HepG2 (cell line): ENCODE measurements at regions not wholly inside any gene's neighbourhood (a gene's known extent, or its start where the extent isn't known, plus 50 kb on each side); places are given as distances from the start of the nearest gene placed in this dataset.

Experiments
- ATAC-seq: fragments of 200-7000 bp; cut with Tn5 transposase; 3 replicates; pipeline ENCODE4 v1.9.1; 2020; ENCODE audit warnings: mild to moderate bottlenecking, moderate library complexity
- BruUV-seq: library from RNA; stranded (reverse); fragments of 400-500 nt; replicated peaks from 2 replicates; lab custom pipeline; 2021; lab: Mats Ljungman, UMichigan
- CTCF ChIA-PET: fragments of 300-600 bp; formaldehyde crosslinking; extraction: SDS; loops from one replicate; lab custom pipeline; 2021; ENCODE audit warnings: low total read pairs, inconsistent platforms, low intra/inter-chr PET ratio; lab: Yijun Ruan, JAX
- POLR2A ChIA-PET: fragments of 350-600 bp; sonication (Branson Sonifier 250); formaldehyde crosslinking; loops from one replicate; lab custom pipeline; 2020; ENCODE audit warnings: antibody characterized with exemption, inconsistent platforms; lab: Yijun Ruan, JAX
- DNase-seq: peaks from one replicate; pipeline ENCODE4 v3.0.0-alpha.2; 2015; ENCODE audit warnings: low spot score
- FAIRE-seq: peaks from 3 replicates; lab custom pipeline; 2011; peaks lifted over from hg19 to GRCh38; lab: Jason Lieb, UNC
- H2AFZ ChIP-seq: one replicate; pipeline ENCODE4 v1.6.1; 2011; ENCODE audit warnings: low read length, inconsistent platforms
- H3K27ac ChIP-seq: fragments of 300-600 bp; 3 replicates; pipeline ENCODE4 v1.8.0; 2011; ENCODE audit warnings: mixed run types, mild to moderate bottlenecking, mixed read lengths, low read length, inconsistent platforms; ENCODE audit not compliant: insufficient read depth; ENCODE audit errors: extremely low read length
- H3K27me3 ChIP-seq, 2 experiments: fragments of 200-600 bp in 1 of 2; 2 replicates in 1 of 2; 3 replicates in 1 of 2; pipeline versions ENCODE4 v1.6.0 to v1.8.0; 2011; ENCODE audit warnings: low read length in 2 of 2, mild to moderate bottlenecking in 2 of 2, moderate library complexity in 2 of 2, inconsistent platforms in 1 of 2; ENCODE audit not compliant: insufficient read depth in 2 of 2, control insufficient read depth in 1 of 2
- H3K36me3 ChIP-seq, 2 experiments: fragments of 200-600 bp in 1 of 2; replicated peaks in 1 of 2; 2 replicates in 1 of 2; 3 replicates in 1 of 2; pipeline versions ENCODE4 v1.5.1 to v1.8.0; 2011; ENCODE audit warnings: low read length in 2 of 2, inconsistent platforms in 1 of 2; ENCODE audit not compliant: insufficient read depth in 2 of 2, control insufficient read depth in 1 of 2
- H3K4me1 ChIP-seq: 2 replicates; pipeline ENCODE4 v1.5.1; 2012; ENCODE audit warnings: low read length, inconsistent platforms; ENCODE audit not compliant: insufficient read depth
- H3K4me2 ChIP-seq: 2 replicates; pipeline ENCODE4 v1.6.0; 2011; ENCODE audit warnings: low read depth, low read length, inconsistent platforms
- H3K4me3 ChIP-seq, 3 experiments: fragments of 200-600 bp in 1 of 3; sonication (generic), shearing (Covaris generic) in 1 of 3; replicated peaks in 1 of 3; 2 replicates each; pipeline ENCODE4 v1.5.1; 2011 to 2016; ENCODE audit warnings: low read length in 3 of 3, inconsistent platforms in 2 of 3, low read depth in 2 of 3, mild to moderate bottlenecking in 2 of 3, control low read depth in 1 of 3, mixed read lengths in 1 of 3; ENCODE audit not compliant: insufficient read depth in 1 of 3
- H3K79me2 ChIP-seq: one replicate; pipeline ENCODE4 v1.6.1; 2011; ENCODE audit warnings: low read length, inconsistent platforms; ENCODE audit not compliant: insufficient read depth
- H3K9ac ChIP-seq: 2 replicates; pipeline ENCODE4 v1.6.0; 2011; ENCODE audit warnings: mild to moderate bottlenecking, low read depth, low read length, inconsistent platforms; ENCODE audit not compliant: insufficient read depth
- H3K9me3 ChIP-seq: 2 replicates; pipeline ENCODE4 v1.5.1; 2012; ENCODE audit warnings: mild to moderate bottlenecking, low read length
- H4K20me1 ChIP-seq: 2 replicates; pipeline ENCODE4 v1.6.0; 2011; ENCODE audit warnings: inconsistent platforms, mild to moderate bottlenecking, low read length, moderate library complexity; ENCODE audit not compliant: insufficient read depth
- BHLHE40 ChIP-seq: IDR thresholded peaks from 2 replicates; pipeline ENCODE4 v1.6.1; 2011; ENCODE audit warnings: low read length, improper control_type of control experiment
- FOXC1 ChIP-seq: sonication (generic); formaldehyde crosslinking; IDR thresholded peaks from 2 replicates; pipeline ENCODE4 v1.8.0; 2022; ENCODE audit warnings: mild to moderate bottlenecking, missing genetic modification reagents, borderline replicate concordance
- HIC2 ChIP-seq: sonication (generic); formaldehyde crosslinking; IDR thresholded peaks from 2 replicates; pipeline ENCODE4 v1.9.0; 2022; ENCODE audit warnings: low read depth, missing genetic modification reagents
- HOXA3 ChIP-seq: sonication (generic); formaldehyde crosslinking; IDR thresholded peaks from 2 replicates; pipeline ENCODE4 v1.5.0; 2020; ENCODE audit warnings: missing genetic modification reagents
- IKZF4 ChIP-seq: sonication (generic); formaldehyde crosslinking; IDR thresholded peaks from 2 replicates; pipeline ENCODE4 v1.5.1; 2020; ENCODE audit warnings: borderline replicate concordance, mild to moderate bottlenecking, low read depth, missing genetic modification reagents; ENCODE audit errors: not compliant biosample characterization
- MIER2 ChIP-seq: IDR thresholded peaks from 2 replicates; pipeline ENCODE4 v1.6.1; 2016; ENCODE audit warnings: missing biosample characterization, missing genetic modification reagents
- MTA1 ChIP-seq: sonication (generic); formaldehyde crosslinking; IDR thresholded peaks from 2 replicates; pipeline ENCODE4 v1.4.0; 2020; ENCODE audit warnings: missing genetic modification reagents, mild to moderate bottlenecking, borderline replicate concordance
- MYNN ChIP-seq: sonication (generic); formaldehyde crosslinking; IDR thresholded peaks from 2 replicates; pipeline ENCODE4 v1.4.0; 2020; ENCODE audit warnings: mild to moderate bottlenecking, low read depth, missing genetic modification reagents
- NCOA1 ChIP-seq: sonication (generic); formaldehyde crosslinking; IDR thresholded peaks from 2 replicates; pipeline ENCODE4 v1.9.0; 2021; ENCODE audit warnings: missing genetic modification reagents
- SPEN ChIP-seq: sonication (generic); formaldehyde crosslinking; IDR thresholded peaks from 2 replicates; pipeline ENCODE4 v1.5.1; 2020; ENCODE audit warnings: low read depth, mild to moderate bottlenecking, missing genetic modification reagents
- ZBTB2 ChIP-seq: sonication (generic); formaldehyde crosslinking; IDR thresholded peaks from 2 replicates; pipeline ENCODE4 v1.8.0; 2022; ENCODE audit warnings: low read depth, missing genetic modification reagents
- ZC3H13 ChIP-seq: sonication (generic); formaldehyde crosslinking; IDR thresholded peaks from 2 replicates; pipeline ENCODE4 v1.8.1; 2023; ENCODE audit warnings: mild to moderate bottlenecking, missing genetic modification reagents, moderate library complexity
- ZNF281 ChIP-seq: sonication (generic); formaldehyde crosslinking; IDR thresholded peaks from 2 replicates; pipeline ENCODE4 v1.4.0; 2020; ENCODE audit warnings: missing genetic modification reagents, borderline replicate concordance
- ZNF468 ChIP-seq: sonication (generic); formaldehyde crosslinking; IDR thresholded peaks from 2 replicates; pipeline ENCODE4 v1.8.0; 2022; ENCODE audit warnings: mild to moderate bottlenecking, moderate library complexity, missing genetic modification reagents
- ZNF768 ChIP-seq: sonication (generic); formaldehyde crosslinking; IDR thresholded peaks from 2 replicates; pipeline ENCODE4 v1.4.0; 2020; ENCODE audit warnings: missing genetic modification reagents
- ZNF841 ChIP-seq: sonication (generic); formaldehyde crosslinking; IDR thresholded peaks from 2 replicates; pipeline ENCODE4 v1.8.1; 2023; ENCODE audit warnings: missing genetic modification reagents, borderline replicate concordance
- ZNF879 ChIP-seq: sonication (generic); formaldehyde crosslinking; IDR thresholded peaks from 2 replicates; pipeline ENCODE4 v1.8.1; 2023; ENCODE audit warnings: missing genetic modification reagents
- ZNF891 ChIP-seq: sonication (generic); formaldehyde crosslinking; IDR thresholded peaks from 2 replicates; pipeline ENCODE4 v1.5.0; 2020; ENCODE audit warnings: mild to moderate bottlenecking, missing genetic modification reagents
- WGBS: methylation state at CpG from one replicate; pipeline ENCODE4 v1.1.6; 2017; ENCODE audit warnings: low lambda C conversion rate; 5-methylcytosine and 5-hydroxymethylcytosine counted together
- in situ Hi-C: cut with HindIII; loops from 2 replicates; pipeline ENCODE4 v1.10.0; 2017; ENCODE audit warnings: low pct_unique_long_range_greater_than_20kb; ENCODE audit not compliant: extremely low pct_ligation_motif_present
- intact Hi-C: fragments of 100-400 bp; cut with micrococcal nuclease; formaldehyde crosslinking; loops from one replicate; pipeline ENCODE4 v1.10.0; 2022; ENCODE audit not compliant: unreplicated experiment

- no peaks in the 10 kb centered on the region for H3K36me3 ChIP-seq
- TF ChIP-seq ZNF281 (CRISPR knock-in tag) (no peak), SPEN (no peak), ZNF468 (CRISPR knock-in tag) (no peak), NCOA1 (CRISPR knock-in tag) (no peak), MIER2 (CRISPR knock-in tag) (no peak), ZNF891 (no peak), ZNF768 (no peak), HOXA3 (no peak), ZBTB2 (CRISPR knock-in tag) (no peak), HIC2 (no peak), ZNF841 (CRISPR knock-in tag) (no peak), MYNN (CRISPR knock-in tag) (no peak), ZC3H13 (CRISPR knock-in tag) (no peak), BHLHE40 (no peak), FOXC1 (CRISPR knock-in tag) (no peak), IKZF4 (no peak), MTA1 (no peak), ZNF879 (CRISPR knock-in tag) (no peak)
- no peak overlapping the region for H3K4me2 ChIP-seq
- H3K9ac ChIP-seq, result no peak overlapping the region
- no peaks in the 10 kb centered on the region for H3K9me3 ChIP-seq
- in situ Hi-C loops, result loop anchor here (5.0 to 25.0 kb wide), 4 partner anchors 280 to 1250 kb away; no protein-coding TSS in a partner anchor
- no peak overlapping the region for H3K27ac ChIP-seq
- no peak overlapping the region for H2AFZ ChIP-seq
- no peaks in the 10 kb centered on the region for H3K79me2 ChIP-seq
- no peaks in the 10 kb centered on the region for H3K27me3 ChIP-seq
- no peaks in the 10 kb centered on the region for H3K4me1 ChIP-seq
- WGBS, result 88% methylated on average over 2 of the region's 4 CpGs
- ChIA-PET CTCF (no interaction called here), POLR2A (no interaction called here)
- H3K4me3 ChIP-seq, result no peak overlapping the region
- no peak for DNase-seq
- ATAC-seq, result no peak
- H4K20me1 ChIP-seq, result no peaks in the 10 kb centered on the region
- BruUV-seq, result no TSS peak
- FAIRE-seq, result no peak
- intact Hi-C loops, result loop anchor here (2.0 to 10.0 kb wide), 4 partner anchors 727 to 1005 kb away; no protein-coding TSS in a partner anchor
These were observed 123.7 kb upstream of the MLIP start for GRCh38 chr6:53987522-53987888.
